GM12873 (cell line): ENCODE measurements at regions not wholly inside any gene's neighbourhood (a gene's known extent, or its start where the extent isn't known, plus 50 kb on each side); places are given as distances from the start of the nearest gene placed in this dataset.

ENCODE experiments used
- TF ChIP-seq, protein P1 (sequence below): IDR thresholded peaks from 2 replicates; pipeline ENCODE4 v1.5.1; 2012; ENCODE audit warnings: low read depth, mild to moderate bottlenecking, moderate library complexity, low read length, control low read depth; ENCODE audit not compliant: insufficient read depth; ENCODE audit errors: missing control alignments

DNA sequence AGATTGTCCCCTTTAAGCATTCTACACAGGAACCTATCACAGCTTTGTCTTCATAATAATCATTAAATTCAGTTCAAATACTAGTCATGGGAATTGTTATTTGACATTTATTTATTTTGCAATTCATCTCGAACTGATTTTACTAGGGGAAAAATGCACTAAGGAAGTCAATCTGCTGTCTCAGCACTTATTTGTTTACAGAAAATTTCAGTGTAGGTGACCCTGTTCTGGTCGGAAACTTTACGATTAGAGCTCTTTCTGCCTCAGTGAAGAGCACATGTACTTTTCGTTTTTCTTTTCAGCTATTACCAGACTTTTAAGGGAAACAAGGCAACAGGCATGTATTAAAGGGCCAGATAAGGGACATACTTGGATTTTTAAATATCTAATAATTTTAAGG is 1405.7 kb upstream of the ZEB2 start:
- TF ChIP-seq, protein P1, sequence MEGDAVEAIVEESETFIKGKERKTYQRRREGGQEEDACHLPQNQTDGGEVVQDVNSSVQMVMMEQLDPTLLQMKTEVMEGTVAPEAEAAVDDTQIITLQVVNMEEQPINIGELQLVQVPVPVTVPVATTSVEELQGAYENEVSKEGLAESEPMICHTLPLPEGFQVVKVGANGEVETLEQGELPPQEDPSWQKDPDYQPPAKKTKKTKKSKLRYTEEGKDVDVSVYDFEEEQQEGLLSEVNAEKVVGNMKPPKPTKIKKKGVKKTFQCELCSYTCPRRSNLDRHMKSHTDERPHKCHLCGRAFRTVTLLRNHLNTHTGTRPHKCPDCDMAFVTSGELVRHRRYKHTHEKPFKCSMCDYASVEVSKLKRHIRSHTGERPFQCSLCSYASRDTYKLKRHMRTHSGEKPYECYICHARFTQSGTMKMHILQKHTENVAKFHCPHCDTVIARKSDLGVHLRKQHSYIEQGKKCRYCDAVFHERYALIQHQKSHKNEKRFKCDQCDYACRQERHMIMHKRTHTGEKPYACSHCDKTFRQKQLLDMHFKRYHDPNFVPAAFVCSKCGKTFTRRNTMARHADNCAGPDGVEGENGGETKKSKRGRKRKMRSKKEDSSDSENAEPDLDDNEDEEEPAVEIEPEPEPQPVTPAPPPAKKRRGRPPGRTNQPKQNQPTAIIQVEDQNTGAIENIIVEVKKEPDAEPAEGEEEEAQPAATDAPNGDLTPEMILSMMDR, result no peak

DNA sequence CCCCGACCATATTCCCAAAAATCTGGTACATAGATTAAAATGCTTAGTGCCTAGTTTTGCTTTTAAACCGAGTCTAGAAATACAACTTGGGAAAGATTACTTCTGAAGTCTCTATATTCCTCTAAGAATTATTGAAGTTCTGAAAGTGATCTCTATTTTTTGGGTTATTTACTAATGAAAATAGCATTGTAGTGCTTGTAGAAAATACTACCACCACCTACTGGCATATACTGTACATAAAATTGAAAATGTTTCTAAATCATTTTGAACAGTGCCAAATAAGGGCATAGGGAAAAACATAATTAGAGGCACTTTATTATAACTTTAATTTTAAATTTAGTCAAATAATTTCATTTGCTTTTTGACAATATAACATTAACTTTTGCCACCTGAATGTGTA is 1399.6 kb upstream of the ZEB2 start:
- TF ChIP-seq, protein P1, result no peak

DNA sequence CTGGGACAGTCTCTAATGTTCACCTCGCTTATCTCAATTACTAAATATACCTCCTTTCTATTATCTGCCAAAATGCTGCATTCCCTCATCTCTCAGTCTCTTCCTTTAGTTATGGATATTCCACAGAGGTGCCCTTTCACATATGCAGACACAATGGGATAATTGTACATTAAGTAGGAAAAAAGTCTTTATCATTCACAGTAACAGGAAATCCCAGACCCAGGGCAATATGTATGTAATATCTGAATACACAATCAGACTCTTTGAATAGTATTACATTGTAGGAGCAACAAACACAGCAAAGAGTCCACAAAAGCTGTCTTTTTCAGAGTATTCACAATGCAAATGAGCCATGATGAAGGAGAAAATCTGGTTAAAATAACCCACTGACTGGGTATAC is 1399.0 kb upstream of the ZEB2 start:
- TF ChIP-seq, protein P1, result no peak

DNA sequence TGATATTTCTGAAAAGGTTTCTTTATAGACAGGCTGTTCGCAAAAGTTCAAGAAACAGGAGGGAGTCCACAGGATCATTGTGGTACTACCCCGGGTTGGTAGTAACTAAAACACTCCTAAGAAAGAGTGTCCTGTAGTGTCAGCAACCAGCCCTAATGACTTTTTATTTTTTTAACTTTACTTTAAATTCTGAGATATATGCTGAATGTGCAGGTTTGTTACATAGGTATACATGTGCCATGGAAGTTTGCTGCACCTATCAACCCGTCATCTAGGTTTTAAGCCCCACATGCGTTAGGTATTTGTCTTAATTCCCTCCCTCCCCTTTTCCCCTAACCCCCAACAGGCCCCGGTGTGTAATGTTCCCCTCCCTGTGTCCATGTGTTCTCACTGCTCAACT is 1396.9 kb upstream of the ZEB2 start:
- TF ChIP-seq, protein P1, result no peak

DNA sequence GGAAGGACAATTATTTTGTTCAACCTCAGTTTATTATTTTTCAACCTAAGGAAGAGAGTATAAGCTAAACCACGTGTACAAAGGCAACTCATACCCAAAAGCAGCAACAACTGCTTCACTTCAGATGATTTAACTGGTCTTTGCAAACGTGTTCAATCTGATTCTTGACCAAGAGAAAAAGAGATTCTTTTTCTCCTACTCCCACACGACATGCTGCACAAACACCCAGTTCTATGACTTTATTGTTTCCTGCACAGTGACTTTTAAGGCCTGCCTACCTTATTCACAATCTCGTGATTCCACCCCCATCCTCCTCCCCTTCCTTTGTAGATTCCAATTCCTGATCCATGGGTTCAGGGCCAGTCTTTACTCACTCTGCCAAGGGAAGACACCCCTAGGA is 1394.8 kb upstream of the ZEB2 start:
- TF ChIP-seq, protein P1, result no peak

DNA sequence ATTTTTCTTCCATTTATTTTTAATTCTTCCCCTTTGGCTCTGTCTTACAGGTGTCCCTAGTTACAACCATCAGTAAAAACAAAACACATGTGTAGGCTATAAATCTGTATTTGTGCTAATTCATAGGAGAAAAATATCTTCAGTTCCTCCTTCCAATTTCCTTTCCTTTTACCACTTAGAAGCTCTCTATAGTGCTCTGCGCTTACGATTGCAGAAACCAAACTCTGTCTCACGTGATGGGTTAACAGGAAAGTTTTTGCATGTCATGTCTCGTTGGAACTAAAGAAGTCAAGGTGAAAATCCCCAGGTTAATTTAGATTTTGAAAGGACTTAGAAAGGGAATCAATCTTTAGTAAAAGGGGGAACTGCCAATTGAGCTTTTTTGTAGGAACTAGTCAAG is 1390.5 kb upstream of the ZEB2 start:
- TF ChIP-seq, protein P1, result no peak

DNA sequence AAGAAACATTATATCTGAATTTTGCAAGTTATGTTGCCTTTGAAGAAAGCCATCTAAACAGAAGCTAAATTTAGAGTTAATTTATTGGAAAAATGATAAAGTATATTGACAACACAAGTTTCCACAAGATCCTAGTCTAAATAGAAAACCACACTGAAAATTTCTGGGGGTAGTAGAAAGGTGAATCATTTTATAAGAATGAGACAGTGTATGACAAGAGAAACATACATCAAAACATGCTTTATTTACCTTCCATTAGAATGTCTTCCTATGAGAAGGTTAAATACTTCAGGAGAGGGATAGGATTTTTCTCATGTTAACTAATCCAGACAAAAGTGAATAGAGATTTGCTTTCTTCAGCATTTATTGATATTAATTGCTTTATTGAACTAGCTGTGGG is 1389.8 kb upstream of the ZEB2 start:
- TF ChIP-seq, protein P1, result no peak
